ENCODE measurements at regions not wholly inside any gene's neighbourhood (a gene's known extent, or its start where the extent isn't known, plus 50 kb on each side); places are given as distances from the start of the nearest gene placed in this dataset.

GRCh38 chrX:42541554-42541953, 236.4 kb downstream of the PPP1R2C start:
- TF ChIP-seq POLR2A (IDR thresholded peaks at IDR 0.05), result no peak
- TF ChIP-seq POLR2AphosphoS5 (IDR thresholded peaks at IDR 0.05), result no peak
- no peak for TF ChIP-seq EP300 (IDR thresholded peaks at IDR 0.05)
- no peak for TF ChIP-seq CTCF (IDR thresholded peaks at IDR 0.05)
- no peak for ATAC-seq
- H3K4me3 ChIP-seq, result no peak overlapping the region

GRCh38 chrX:42540146-42540545, 237.8 kb downstream of the PPP1R2C start:
- Histone ChIP-seq H3K4me1 (no peaks in the 10 kb centered on the region), H3K4me3 (no peak overlapping the region), H3K27ac (no peak overlapping the region), H3K36me3 (no peaks in the 10 kb centered on the region), H3K9me3 (no peaks in the 10 kb centered on the region), H3K27me3 (no peaks in the 10 kb centered on the region)
- ATAC-seq, result no peak
- TF ChIP-seq POLR2A (IDR thresholded peaks at IDR 0.05) (no peak), CTCF (IDR thresholded peaks at IDR 0.05) (no peak), POLR2AphosphoS5 (IDR thresholded peaks at IDR 0.05) (no peak)

More at GRCh38 chrX:42541554-42541953, 236.4 kb downstream of the PPP1R2C start:
- Histone ChIP-seq H3K36me3 (no peaks in the 10 kb centered on the region), H3K9me3 (no peaks in the 10 kb centered on the region), H3K27ac (no peak overlapping the region), H3K4me1 (no peaks in the 10 kb centered on the region), H3K27me3 (no peaks in the 10 kb centered on the region)

GRCh38 chrX:42538405-42538804, 239.6 kb downstream of the PPP1R2C start:
- H3K4me3 ChIP-seq, result no peak overlapping the region
- no peak overlapping the region for H3K27ac ChIP-seq
- no peak for ATAC-seq
- H3K27me3 ChIP-seq, result no peaks in the 10 kb centered on the region
- TF ChIP-seq POLR2A (IDR thresholded peaks at IDR 0.05), result no peak
- TF ChIP-seq POLR2AphosphoS5 (IDR thresholded peaks at IDR 0.05), result no peak
- TF ChIP-seq CTCF (IDR thresholded peaks at IDR 0.05), result no peak
- no peak for TF ChIP-seq EP300 (IDR thresholded peaks at IDR 0.05)
- H3K4me1 ChIP-seq, result no peaks in the 10 kb centered on the region
- WGBS, 2 donors (ENCODE audit: low coverage in 1 of 2), result 60% methylated on average over 2 of the region's 2 CpGs; no CpG with 5 or more reads in 1 of the 2 donors
- no peaks in the 10 kb centered on the region for H3K9me3 ChIP-seq
- no peaks in the 10 kb centered on the region for H3K36me3 ChIP-seq

- no peaks in the 10 kb centered on the region for H3K9me3 ChIP-seq
- no peak for ATAC-seq
- no peaks in the 10 kb centered on the region for H3K27me3 ChIP-seq
- H3K4me1 ChIP-seq, result no peaks in the 10 kb centered on the region
- H3K36me3 ChIP-seq, result no peaks in the 10 kb centered on the region
- no peak overlapping the region for H3K27ac ChIP-seq
- no peak overlapping the region for H3K4me3 ChIP-seq
- TF ChIP-seq EP300 (IDR thresholded peaks at IDR 0.05), result no peak
- no peak for TF ChIP-seq CTCF (IDR thresholded peaks at IDR 0.05)
- no peak for TF ChIP-seq POLR2A (IDR thresholded peaks at IDR 0.05)
- TF ChIP-seq POLR2AphosphoS5 (IDR thresholded peaks at IDR 0.05), result no peak
- WGBS, 2 donors (ENCODE audit: low coverage in 1 of 2), result 67 to 75% methylated on average over 1 to 2 of the region's 3 CpGs
Measured at GRCh38 chrX:42536286-42536685, 241.7 kb downstream of the PPP1R2C start.

GRCh38 chrX:42535233-42535632, 242.7 kb downstream of the PPP1R2C start:
- no peak for ATAC-seq
- Histone ChIP-seq H3K27ac (no peak overlapping the region), H3K36me3 (no peaks in the 10 kb centered on the region), H3K4me3 (no peak overlapping the region), H3K4me1 (no peaks in the 10 kb centered on the region), H3K27me3 (no peaks in the 10 kb centered on the region), H3K9me3 (no peaks in the 10 kb centered on the region)
- 71 to 83% methylated on average over 2 of the region's 2 CpGs for WGBS, 2 donors (ENCODE audit: low coverage in 1 of 2)
- TF ChIP-seq EP300 (IDR thresholded peaks at IDR 0.05) (no peak), CTCF (IDR thresholded peaks at IDR 0.05) (no peak), POLR2AphosphoS5 (IDR thresholded peaks at IDR 0.05) (no peak), POLR2A (IDR thresholded peaks at IDR 0.05) (no peak)

Measured in gastroesophageal sphincter (tissue), 4 donors.